NCI-H1105 (cell line): ENCODE measurements at regions not wholly inside any gene's neighbourhood (a gene's known extent, or its start where the extent isn't known, plus 50 kb on each side); places are given as distances from the start of the nearest gene placed in this dataset.
"Not testable (repeated sequence)": the region's sequence is repeated elsewhere in the genome, so short reads cannot be mapped to it uniquely, and the experiment has no call there.

Experiments
- DNase-seq: peaks from one replicate; lab custom pipeline; 2025; lab: John Stamatoyannopoulos, UW

- no peak for DNase-seq
Measured at GRCh38 chrX:138931212-138931611, 219.7 kb upstream of the FGF13 start.

GRCh38 chrX:138930583-138930945 lies 219.0 kb upstream of the FGF13 start:
- DNase-seq = no peak

GRCh38 chrX:138929926-138930582 lies 218.5 kb upstream of the FGF13 start:
- DNase-seq = no peak

- DNase-seq = no peak
Measured at GRCh38 chrX:138928737-138929459, 217.4 kb upstream of the FGF13 start.

- no peak for DNase-seq
Measured at GRCh38 chrX:138925330-138925729, 213.8 kb upstream of the FGF13 start.

GRCh38 chrX:138923805-138924204 lies 212.3 kb upstream of the FGF13 start:
- DNase-seq = no peak

- no peak for DNase-seq
Measured at GRCh38 chrX:138921031-138921430, 209.5 kb upstream of the FGF13 start.

- no peak for DNase-seq
Measured at GRCh38 chrX:138917781-138918180, 206.3 kb upstream of the FGF13 start.

- DNase-seq = no peak
Measured at GRCh38 chrX:138914767-138915166, 203.2 kb upstream of the FGF13 start.

GRCh38 chrX:138908577-138908976 lies 197.1 kb upstream of the FGF13 start:
- no peak for DNase-seq

GRCh38 chrX:138897621-138898492 lies 186.3 kb upstream of the FGF13 start:
- DNase-seq = no peak

GRCh38 chrX:138890491-138890890 lies 179.0 kb upstream of the FGF13 start:
- DNase-seq = no peak

GRCh38 chrX:138889149-138889548 lies 177.6 kb upstream of the FGF13 start:
- no peak for DNase-seq

- DNase-seq = peak; percentile 0
Measured at GRCh38 chrX:138886769-138887168, 175.3 kb upstream of the FGF13 start.

- DNase-seq = no peak
Measured at GRCh38 chrX:138885886-138886285, 174.4 kb upstream of the FGF13 start.

- not testable (repeated sequence) for DNase-seq
Measured at GRCh38 chrX:138880293-138880692, 168.8 kb upstream of the FGF13 start.

- DNase-seq = no peak
Measured at GRCh38 chrX:138877746-138878145, 166.2 kb upstream of the FGF13 start.

- no peak for DNase-seq
Measured at GRCh38 chrX:138875472-138875871, 164.0 kb upstream of the FGF13 start.

- DNase-seq = no peak
Measured at GRCh38 chrX:138874271-138874935, 162.9 kb upstream of the FGF13 start.

- DNase-seq = not testable (repeated sequence)
Measured at GRCh38 chrX:138873640-138874039, 162.1 kb upstream of the FGF13 start.

GRCh38 chrX:138872537-138872936 lies 161.0 kb upstream of the FGF13 start:
- no peak for DNase-seq

GRCh38 chrX:138871739-138872138 lies 160.2 kb upstream of the FGF13 start:
- no peak for DNase-seq
